Lung microvascular endothelial cell (primary cell): ENCODE measurements at regions not wholly inside any gene's neighbourhood (a gene's known extent, or its start where the extent isn't known, plus 50 kb on each side); places are given as distances from the start of the nearest gene placed in this dataset.

Experiments
- DNase-seq, 2 donors: peaks; one replicate each; pipeline versions ENCODE4 v3.0.0 to v3.0.0-alpha.2; 2010; ENCODE audit warnings: low read depth in 2 of 2

- DNase-seq, result no peak
Observed at GRCh38 chr15:53462651-53463050, 296.8 kb downstream of the WDR72 start.

- DNase-seq, result no peak
Observed at GRCh38 chr15:53461677-53462076, 297.8 kb downstream of the WDR72 start.

GRCh38 chr15:53458736-53459135, 300.7 kb downstream of the WDR72 start:
- no peak for DNase-seq

GRCh38 chr15:53457479-53457878, 302.0 kb downstream of the WDR72 start:
- no peak for DNase-seq

GRCh38 chr15:53454843-53455721, 304.4 kb downstream of the WDR72 start:
- no peak for DNase-seq

- DNase-seq, result no peak
Observed at GRCh38 chr15:53454535-53454842, 305.0 kb downstream of the WDR72 start.

- no peak for DNase-seq
Observed at GRCh38 chr15:53453253-53454105, 306.0 kb downstream of the WDR72 start.

GRCh38 chr15:53448232-53449015, 311.0 kb downstream of the WDR72 start:
- DNase-seq, result peak in 1 of 2 donors; percentile 29

GRCh38 chr15:53447742-53448141, 311.7 kb downstream of the WDR72 start:
- DNase-seq, result no peak

- no peak for DNase-seq
Observed at GRCh38 chr15:53447053-53447574, 312.3 kb downstream of the WDR72 start.

GRCh38 chr15:53446376-53446775, 313.1 kb downstream of the WDR72 start:
- no peak for DNase-seq

- no peak for DNase-seq
Observed at GRCh38 chr15:53445531-53445930, 313.9 kb downstream of the WDR72 start.

GRCh38 chr15:53437985-53438841, 321.2 kb downstream of the WDR72 start:
- no peak for DNase-seq

GRCh38 chr15:53437366-53437765, 322.1 kb downstream of the WDR72 start:
- DNase-seq, result no peak

GRCh38 chr15:53434174-53434678, 325.2 kb downstream of the WDR72 start:
- no peak for DNase-seq

- no peak for DNase-seq
Observed at GRCh38 chr15:53416219-53416940, 343.1 kb downstream of the WDR72 start.

GRCh38 chr15:53414167-53414566, 345.3 kb downstream of the WDR72 start:
- DNase-seq, result no peak

- no peak for DNase-seq
Observed at GRCh38 chr15:53412542-53412941, 346.9 kb downstream of the WDR72 start.

GRCh38 chr15:53404930-53405493, 354.5 kb downstream of the WDR72 start:
- DNase-seq, result no peak
